Endothelial cell of umbilical vein (primary cell): ENCODE measurements at regions not wholly inside any gene's neighbourhood (a gene's known extent, or its start where the extent isn't known, plus 50 kb on each side); places are given as distances from the start of the nearest gene placed in this dataset.

Experiments
- BruUV-seq: library from RNA; stranded (reverse); fragments of 400-500 nt; replicated peaks from 2 replicates; lab custom pipeline; 2021; lab: Mats Ljungman, UMichigan
- CTCF ChIA-PET: fragments of 300-600, 350-600 bp; sonication (Branson Sonifier 250); formaldehyde crosslinking; loops from one replicate; lab custom pipeline; 2021; ENCODE audit warnings: antibody characterized with exemption, inconsistent platforms; lab: Charles Lee
- POLR2A ChIA-PET: fragments of 300-600, 350-600 bp; sonication (Branson Sonifier 250); formaldehyde crosslinking; loops from one replicate; lab custom pipeline; 2021; ENCODE audit warnings: antibody characterized with exemption, inconsistent platforms; lab: Charles Lee
- DNase-seq: peaks from one replicate; pipeline ENCODE4 v3.0.0-alpha.2; 2011; ENCODE audit warnings: low read depth, low spot score
- FAIRE-seq: peaks from 2 replicates; lab custom pipeline; 2011; peaks lifted over from hg19 to GRCh38; lab: Jason Lieb, UNC
- H2AFZ ChIP-seq: 2 replicates; pipeline ENCODE4 v1.6.0; 2012; ENCODE audit warnings: low read depth, low read length, control low read depth, inconsistent platforms
- H3K27ac ChIP-seq: 2 replicates; pipeline ENCODE4 v1.5.1; 2011; ENCODE audit warnings: low read depth, mild to moderate bottlenecking, control low read depth, low read length, moderate library complexity; ENCODE audit not compliant: insufficient read depth
- H3K27me3 ChIP-seq, 2 experiments: 2 replicates each; pipeline versions ENCODE4 v1.6.0 to v1.6.1; 2011; ENCODE audit warnings: low read length in 2 of 2, mixed read lengths in 1 of 2; ENCODE audit not compliant: control insufficient read depth in 2 of 2, insufficient read depth in 2 of 2
- H3K36me3 ChIP-seq, 2 experiments: 2 replicates in 1 of 2; 3 replicates in 1 of 2; pipeline ENCODE4 v1.5.1; 2011; ENCODE audit warnings: low read length in 2 of 2, mild to moderate bottlenecking in 1 of 2, moderate library complexity in 1 of 2; ENCODE audit not compliant: control insufficient read depth in 2 of 2, insufficient read depth in 2 of 2; ENCODE audit errors: extremely low read depth in 1 of 2
- H3K4me1 ChIP-seq: 3 replicates; pipeline ENCODE4 v1.5.1; 2011; ENCODE audit warnings: mild to moderate bottlenecking, low read length; ENCODE audit not compliant: control insufficient read depth, insufficient read depth; ENCODE audit errors: extremely low read depth
- H3K4me2 ChIP-seq: 2 replicates; pipeline ENCODE4 v1.6.1; 2011; ENCODE audit warnings: low read length, control low read depth, mixed read lengths; ENCODE audit not compliant: insufficient read depth
- H3K4me3 ChIP-seq, 3 experiments: fragments of 200-600 bp in 1 of 3; sonication (generic), shearing (Covaris generic) in 1 of 3; replicated peaks in 1 of 3; 2 replicates each; pipeline ENCODE4 v1.5.1; 2011 to 2016; ENCODE audit warnings: control low read depth in 3 of 3, low read length in 3 of 3, mild to moderate bottlenecking in 2 of 3, inconsistent platforms in 1 of 3, low read depth in 1 of 3, moderate library complexity in 1 of 3; ENCODE audit not compliant: insufficient read depth in 1 of 3
- H3K79me2 ChIP-seq: 2 replicates; pipeline ENCODE4 v1.6.0; 2012; ENCODE audit warnings: low read length, inconsistent platforms; ENCODE audit not compliant: control insufficient read depth, insufficient read depth
- H3K9ac ChIP-seq: replicated peaks from 2 replicates; pipeline ENCODE3; 2011; ENCODE audit warnings: low read length, control low read depth; ENCODE audit not compliant: insufficient read depth; ENCODE audit errors: extremely low read depth
- H3K9me1 ChIP-seq: replicated peaks from 3 replicates; pipeline ENCODE4 v1.6.0; 2011; ENCODE audit warnings: mild to moderate bottlenecking, low read length; ENCODE audit not compliant: control insufficient read depth, insufficient read depth; ENCODE audit errors: extremely low read depth
- H3K9me3 ChIP-seq: replicated peaks from 2 replicates; pipeline ENCODE4 v1.5.1; 2012; ENCODE audit warnings: low read length, inconsistent platforms; ENCODE audit not compliant: control insufficient read depth, insufficient read depth
- H4K20me1 ChIP-seq: replicated peaks from 2 replicates; pipeline ENCODE3; 2011; ENCODE audit warnings: mild to moderate bottlenecking, low read length; ENCODE audit not compliant: control insufficient read depth, insufficient read depth; ENCODE audit errors: extremely low read depth
- CTCF ChIP-seq, 2 donors: IDR thresholded peaks; 1 replicate in 1 of 2; 2 replicates in 1 of 2; pipeline ENCODE4 v1.5.1; 2011; ENCODE audit warnings: low read length in 2 of 2, mild to moderate bottlenecking in 2 of 2, moderate library complexity in 2 of 2, control low read depth in 1 of 2, inconsistent platforms in 1 of 2, low read depth in 1 of 2; ENCODE audit not compliant: insufficient read depth in 1 of 2; ENCODE audit errors: extremely low read depth in 1 of 2
- EZH2 ChIP-seq: IDR thresholded peaks from 2 replicates; pipeline ENCODE4 v1.6.1; 2012; ENCODE audit warnings: borderline replicate concordance, low read depth, mild to moderate bottlenecking, moderate library complexity, low read length, inconsistent platforms; ENCODE audit not compliant: severe bottlenecking
- FOS ChIP-seq: IDR thresholded peaks from 2 replicates; pipeline ENCODE4 v1.6.1; 2011; ENCODE audit warnings: mild to moderate bottlenecking, low read length, moderate library complexity, borderline replicate concordance; ENCODE audit not compliant: insufficient read depth
- GATA2 ChIP-seq: IDR thresholded peaks from 2 replicates; pipeline ENCODE4 v1.7.0; 2011; ENCODE audit warnings: low read depth, mild to moderate bottlenecking, moderate library complexity, mixed read lengths, low read length; ENCODE audit not compliant: insufficient read length, insufficient read depth
- JUN ChIP-seq: IDR thresholded peaks from 2 replicates; pipeline ENCODE4 v1.6.1; 2011; ENCODE audit warnings: borderline replicate concordance, low read depth; ENCODE audit not compliant: insufficient read length, insufficient read depth
- MAX ChIP-seq: IDR thresholded peaks from 2 replicates; pipeline ENCODE4 v1.6.1; 2011; ENCODE audit not compliant: insufficient read depth, insufficient read length
- MYC ChIP-seq: IDR thresholded peaks from one replicate; pipeline ENCODE4 v1.6.1; 2011; ENCODE audit warnings: mild to moderate bottlenecking, low read depth, low read length
- POLR2A ChIP-seq: IDR thresholded peaks from 2 replicates; pipeline ENCODE4 v1.6.1; 2012; ENCODE audit warnings: low read depth, mild to moderate bottlenecking, control low read depth, low read length
- POLR2AphosphoS5 ChIP-seq: IDR thresholded peaks from 2 replicates; pipeline ENCODE4 v1.6.1; 2012; ENCODE audit warnings: low read depth, mild to moderate bottlenecking, control low read depth, low read length, moderate library complexity; ENCODE audit not compliant: insufficient read depth
- dilution Hi-C: fragments of 300-500 bp; cut with MboI; formaldehyde crosslinking; loops from one replicate; pipeline ENCODE4 v1.15.0; 2019; ENCODE audit warnings: low sequenced_read_pairs; ENCODE audit not compliant: extremely low pct_ligation_motif_present
- intact Hi-C: fragments of 100-400 bp; cut with micrococcal nuclease; formaldehyde crosslinking; loops from one replicate; pipeline ENCODE4 v1.10.0; 2022

GRCh38 chr1:118333601-118334210 lies 148.7 kb upstream of the SPAG17 start:
- Histone ChIP-seq H3K27ac (no peak overlapping the region), H3K27me3 (no peaks in the 10 kb centered on the region), H4K20me1 (no peaks in the 10 kb centered on the region), H3K4me1 (no peaks in the 10 kb centered on the region), H3K4me2 (no peak overlapping the region), H3K9me1 (no peaks in the 10 kb centered on the region), H3K9ac (no peak overlapping the region), H3K36me3 (no peaks in the 10 kb centered on the region), H3K9me3 (no peaks in the 10 kb centered on the region), H3K79me2 (no peaks in the 10 kb centered on the region), H2AFZ (no peak overlapping the region), H3K4me3 (no peak overlapping the region)
- intact Hi-C loops = no loop called here
- DNase-seq = no peak
- ChIA-PET POLR2A (no interaction called here), CTCF (no interaction called here)
- no TSS peak for BruUV-seq
- no peak for TF ChIP-seq MYC
- no peak for TF ChIP-seq POLR2AphosphoS5
- no peak for TF ChIP-seq EZH2
- TF ChIP-seq JUN = no peak
- no peak for TF ChIP-seq GATA2
- no peak for TF ChIP-seq POLR2A
- no peak for TF ChIP-seq CTCF (IDR thresholded peaks at IDR 0.05; ENCODE audit: extremely low read depth in 1 of 2, insufficient read depth in 1 of 2, low read depth in 1 of 2, low read length in 2 of 2)
- no peak for TF ChIP-seq MAX
- TF ChIP-seq FOS = no peak
- dilution Hi-C loops = no loop called here
- FAIRE-seq = no peak
